Nephron progenitor cell (in vitro differentiated cells): ENCODE measurements at regions not wholly inside any gene's neighbourhood (a gene's known extent, or its start where the extent isn't known, plus 50 kb on each side); places are given as distances from the start of the nearest gene placed in this dataset.

ENCODE experiments used
- DNase-seq: peaks from one replicate; pipeline ENCODE4 v3.0.0; 2021
- H3K27ac Mint-ChIP-seq: 2 replicates; pipeline ENCODE4 v1.8.0; 2021; ENCODE audit warnings: mild to moderate bottlenecking, moderate library complexity, mixed read lengths
- H3K27me3 Mint-ChIP-seq: 2 replicates; pipeline ENCODE4 v1.8.0; 2021; ENCODE audit warnings: mild to moderate bottlenecking, low read depth, mixed read lengths; ENCODE audit not compliant: poor library complexity
- H3K36me3 Mint-ChIP-seq: 2 replicates; pipeline ENCODE4 v1.8.0; 2021; ENCODE audit warnings: low read depth, mixed read lengths
- H3K4me1 Mint-ChIP-seq: 2 replicates; pipeline ENCODE4 v1.8.0; 2021; ENCODE audit warnings: mixed read lengths
- H3K4me3 Mint-ChIP-seq: 2 replicates; pipeline ENCODE4 v1.8.0; 2021; ENCODE audit warnings: mild to moderate bottlenecking, moderate library complexity, mixed read lengths
- H3K9me3 Mint-ChIP-seq: 2 replicates; pipeline ENCODE4 v1.8.0; 2021; ENCODE audit warnings: mild to moderate bottlenecking, moderate library complexity, mixed read lengths
- CTCF ChIP-seq: fragments of 200-600 bp; sonication (generic); IDR thresholded peaks from 2 replicates; pipeline ENCODE4 v1.5.0; 2021; ENCODE audit warnings: antibody characterized with exemption

- Mint-ChIP-seq H3K36me3 (no peaks in the 10 kb centered on the region), H3K4me1 (no peaks in the 10 kb centered on the region), H3K27me3 (peaks cover 4% of the 10 kb centered on the region), H3K9me3 (peaks cover 35% of the 10 kb centered on the region), H3K27ac (no peak overlapping the region), H3K4me3 (no peak overlapping the region)
- no peak for TF ChIP-seq CTCF
- DNase-seq: no peak
Measured at GRCh38 chr10:125567529-125567928, 115.4 kb downstream of the TEX36 start.

GRCh38 chr10:125565046-125565445 is 117.9 kb downstream of the TEX36 start:
- Mint-ChIP-seq H3K27me3 (peaks cover 4% of the 10 kb centered on the region), H3K4me3 (no peak overlapping the region), H3K36me3 (no peaks in the 10 kb centered on the region), H3K27ac (no peak overlapping the region), H3K4me1 (no peaks in the 10 kb centered on the region), H3K9me3 (peaks cover 51% of the 10 kb centered on the region)
- no peak for DNase-seq
- no peak for TF ChIP-seq CTCF

- H3K27me3 Mint-ChIP-seq: peaks cover 4% of the 10 kb centered on the region
- H3K27ac Mint-ChIP-seq: no peak overlapping the region
- DNase-seq: no peak
- H3K4me1 Mint-ChIP-seq: no peaks in the 10 kb centered on the region
- H3K36me3 Mint-ChIP-seq: no peaks in the 10 kb centered on the region
- H3K4me3 Mint-ChIP-seq: no peak overlapping the region
- no peak for TF ChIP-seq CTCF
- H3K9me3 Mint-ChIP-seq: peaks cover 53% of the 10 kb centered on the region
Measured at GRCh38 chr10:125564570-125564969, 118.4 kb downstream of the TEX36 start.

- Mint-ChIP-seq H3K4me1 (peaks cover 6% of the 10 kb centered on the region), H3K27me3 (peaks cover 4% of the 10 kb centered on the region), H3K4me3 (no peak overlapping the region), H3K27ac (no peak overlapping the region), H3K36me3 (no peaks in the 10 kb centered on the region), H3K9me3 (peaks cover 55% of the 10 kb centered on the region)
- TF ChIP-seq CTCF: no peak
- no peak for DNase-seq
Measured at GRCh38 chr10:125562737-125563136, 120.2 kb downstream of the TEX36 start.

GRCh38 chr10:125560947-125561346 is 122.0 kb downstream of the TEX36 start:
- H3K9me3 Mint-ChIP-seq: peaks cover 38% of the 10 kb centered on the region
- peaks cover 24% of the 10 kb centered on the region for H3K4me1 Mint-ChIP-seq
- TF ChIP-seq CTCF: no peak
- DNase-seq: no peak
- no peak overlapping the region for H3K27ac Mint-ChIP-seq
- no peaks in the 10 kb centered on the region for H3K36me3 Mint-ChIP-seq
- H3K4me3 Mint-ChIP-seq: no peak overlapping the region
- peaks cover 4% of the 10 kb centered on the region for H3K27me3 Mint-ChIP-seq

GRCh38 chr10:125559210-125559609 is 123.8 kb downstream of the TEX36 start:
- no peak for TF ChIP-seq CTCF
- peaks cover 29% of the 10 kb centered on the region for H3K9me3 Mint-ChIP-seq
- no peaks in the 10 kb centered on the region for H3K27me3 Mint-ChIP-seq
- H3K36me3 Mint-ChIP-seq: no peaks in the 10 kb centered on the region
- no peak overlapping the region for H3K27ac Mint-ChIP-seq
- DNase-seq: no peak
- H3K4me3 Mint-ChIP-seq: no peak overlapping the region
- peaks cover 41% of the 10 kb centered on the region for H3K4me1 Mint-ChIP-seq
